ENCODE measurements at regions not wholly inside any gene's neighbourhood (a gene's known extent, or its start where the extent isn't known, plus 50 kb on each side); places are given as distances from the start of the nearest gene placed in this dataset.
"Not testable (repeated sequence)": the region's sequence is repeated elsewhere in the genome, so short reads cannot be mapped to it uniquely, and the experiment has no call there.

GRCh38 chr5:87198010-87198409 lies 69.7 kb upstream of the RASA1 start:
- no peak for DNase-seq (ENCODE audit: low spot score)

DNA sequence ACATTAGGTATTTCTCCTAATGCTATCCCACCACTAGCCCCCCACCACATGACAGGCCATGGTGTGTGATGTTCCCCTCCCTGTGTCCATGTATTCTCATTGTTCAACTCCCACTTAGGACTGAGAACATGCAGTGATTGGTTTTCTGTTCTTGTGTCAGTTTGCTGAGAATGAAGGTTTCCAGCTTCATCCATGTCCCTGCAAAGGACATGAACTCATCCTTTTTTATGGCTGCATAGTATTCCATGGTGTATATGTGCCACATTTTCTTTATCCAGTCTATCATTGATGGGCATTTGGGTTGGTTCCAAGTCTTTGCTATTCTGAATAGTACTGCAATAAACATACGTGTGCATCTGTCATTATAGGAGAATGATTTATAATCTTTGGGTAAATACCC lies 68.4 kb upstream of the RASA1 start:
- not testable (repeated sequence) for DNase-seq (ENCODE audit: low spot score)

DNA sequence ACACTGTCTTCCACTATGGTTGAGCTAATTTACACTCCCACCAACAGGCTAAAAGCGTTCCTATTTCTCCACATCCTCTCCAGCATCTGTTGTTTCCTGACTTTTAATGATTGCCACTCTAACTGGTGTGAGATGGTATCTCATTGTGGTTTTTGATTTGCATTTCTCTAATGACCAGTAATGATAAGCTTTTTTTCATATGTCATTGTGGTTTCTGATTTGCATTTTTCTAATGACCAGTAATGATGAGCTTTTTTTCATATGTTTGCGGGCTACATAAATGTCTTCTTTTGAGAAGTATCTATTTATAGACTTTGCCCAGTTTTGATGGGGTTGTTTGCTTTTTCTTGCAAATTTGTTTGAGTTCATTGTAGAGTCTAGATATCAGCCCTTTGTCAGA lies 68.0 kb upstream of the RASA1 start:
- DNase-seq (ENCODE audit: low spot score) = not testable (repeated sequence)

DNA sequence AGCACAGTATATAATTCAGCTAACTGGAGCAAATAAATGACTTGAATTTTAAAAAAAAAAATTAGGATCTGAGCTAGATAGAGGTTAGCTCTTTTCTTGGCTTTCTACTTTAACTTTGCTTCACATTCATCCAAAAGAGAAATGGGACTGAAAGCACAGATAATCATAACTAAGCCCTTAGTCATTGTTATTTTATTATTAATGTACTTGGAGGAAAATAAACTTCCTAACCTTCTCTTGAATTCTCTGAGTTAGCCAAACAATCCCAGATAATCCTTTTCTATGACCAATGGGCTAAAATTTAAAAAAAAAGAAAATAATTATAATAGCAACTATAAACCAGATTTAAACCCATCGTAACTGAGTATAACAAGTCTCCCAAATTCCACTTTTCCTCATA lies 57.6 kb upstream of the RASA1 start:
- DNase-seq (ENCODE audit: low spot score) = no peak

GRCh38 chr5:87210743-87211142 lies 56.9 kb upstream of the RASA1 start:
- DNase-seq (ENCODE audit: low spot score) = no peak

- DNase-seq (ENCODE audit: low spot score) = no peak
Measured at GRCh38 chr5:87211676-87212075, 56.0 kb upstream of the RASA1 start.

GRCh38 chr5:87212183-87212582 lies 55.5 kb upstream of the RASA1 start:
- not testable (repeated sequence) for DNase-seq (ENCODE audit: low spot score)

- not testable (repeated sequence) for DNase-seq (ENCODE audit: low spot score)
Measured at GRCh38 chr5:87217480-87217879, 50.2 kb upstream of the RASA1 start.

Data from A172 (cell line).